Suppressor macrophage treated with lipopolysaccharide for 4 hours (primary cell): ENCODE measurements at regions not wholly inside any gene's neighbourhood (a gene's known extent, or its start where the extent isn't known, plus 50 kb on each side); places are given as distances from the start of the nearest gene placed in this dataset.
"Not testable (repeated sequence)": the region's sequence is repeated elsewhere in the genome, so short reads cannot be mapped to it uniquely, and the experiment has no call there.

Source experiments
- DNase-seq: peaks from one replicate; pipeline ENCODE4 v3.0.0-alpha.2; 2020

DNA sequence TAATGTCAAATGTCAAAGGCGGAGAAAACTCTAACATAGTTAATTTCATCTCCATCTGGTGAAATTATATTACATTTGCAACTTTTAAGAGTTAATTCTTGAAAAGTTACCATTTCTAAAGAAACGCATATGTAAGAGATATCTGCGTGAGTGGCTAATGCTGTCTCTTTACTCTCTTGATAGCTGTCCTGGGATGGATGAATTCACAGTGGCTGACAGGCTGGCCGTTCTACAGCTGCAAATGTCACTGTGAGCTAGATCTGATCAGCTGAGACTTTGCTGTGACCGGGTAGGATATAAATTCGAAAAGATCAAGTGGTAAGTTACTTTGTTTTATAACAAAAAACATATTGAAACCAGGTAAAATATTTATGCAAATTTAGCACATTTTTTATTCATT, 557.1 kb upstream of the DDX18 start:
- no peak for DNase-seq

DNA sequence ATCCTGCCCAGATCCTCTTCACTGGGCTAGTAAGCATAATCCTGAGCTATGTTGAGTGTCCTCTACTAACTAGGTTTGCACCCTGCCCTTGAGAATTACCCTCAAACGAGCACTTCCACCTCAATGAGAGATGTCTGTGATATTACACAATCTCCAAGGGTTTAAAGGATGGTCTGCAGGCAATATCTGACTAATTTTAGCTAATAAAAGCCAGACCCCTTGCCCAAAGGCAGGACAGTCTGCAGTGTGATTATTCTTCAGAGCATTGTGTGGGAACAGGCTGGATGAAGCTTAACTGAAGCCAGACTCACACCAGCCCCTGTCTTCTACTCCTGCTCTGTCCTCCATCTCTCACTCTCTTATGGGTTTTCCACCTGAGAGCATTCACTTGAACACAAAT, 544.9 kb upstream of the DDX18 start:
- no peak for DNase-seq

DNA sequence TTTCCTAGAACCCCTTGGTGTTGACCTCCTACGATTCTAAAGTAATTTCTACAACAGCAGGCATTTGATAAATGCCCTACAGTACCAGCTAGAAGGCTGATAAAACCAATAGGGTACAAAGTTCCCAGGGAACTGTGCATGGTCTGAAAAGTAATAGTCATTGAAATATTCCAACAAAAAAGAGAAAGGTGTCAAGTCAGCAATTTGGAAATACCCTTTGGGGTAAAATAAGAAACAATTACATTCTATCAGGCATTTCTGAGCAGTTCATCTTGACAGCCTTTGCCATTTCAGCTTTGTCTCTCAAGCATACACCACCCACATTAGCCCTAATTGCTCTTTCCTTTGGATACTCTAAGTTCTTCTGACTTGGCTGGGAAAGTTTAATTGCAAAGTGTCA, 542.9 kb upstream of the DDX18 start:
- DNase-seq, result no peak

- DNase-seq, result no peak
These were observed 541.4 kb upstream of the DDX18 start for GRCh38 chr2:117273009-117273671.

- no peak for DNase-seq
These were observed 521.5 kb upstream of the DDX18 start for GRCh38 chr2:117293012-117293411.

GRCh38 chr2:117299451-117299850, 515.0 kb upstream of the DDX18 start:
- DNase-seq, result no peak

GRCh38 chr2:117308861-117309770, 505.4 kb upstream of the DDX18 start:
- DNase-seq, result no peak

DNA sequence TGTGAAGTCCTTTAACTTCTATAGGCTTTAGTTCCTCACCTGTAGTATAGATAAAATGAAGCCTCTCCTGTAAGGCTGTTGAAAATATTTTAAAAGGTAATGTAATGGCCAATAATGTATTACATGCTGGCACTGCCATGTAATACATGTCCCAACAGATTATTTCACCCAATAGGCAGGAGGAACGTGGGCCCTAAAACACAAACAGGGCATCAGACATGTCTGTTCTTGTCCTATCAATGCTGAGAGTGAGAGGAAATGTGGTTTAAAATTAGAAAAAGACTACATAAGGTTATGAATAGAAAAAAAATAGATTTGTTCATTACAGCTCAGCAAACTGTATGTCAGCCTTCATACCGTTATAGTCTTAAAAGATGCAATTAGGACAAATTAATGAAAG, 492.7 kb upstream of the DDX18 start:
- no peak for DNase-seq

DNA sequence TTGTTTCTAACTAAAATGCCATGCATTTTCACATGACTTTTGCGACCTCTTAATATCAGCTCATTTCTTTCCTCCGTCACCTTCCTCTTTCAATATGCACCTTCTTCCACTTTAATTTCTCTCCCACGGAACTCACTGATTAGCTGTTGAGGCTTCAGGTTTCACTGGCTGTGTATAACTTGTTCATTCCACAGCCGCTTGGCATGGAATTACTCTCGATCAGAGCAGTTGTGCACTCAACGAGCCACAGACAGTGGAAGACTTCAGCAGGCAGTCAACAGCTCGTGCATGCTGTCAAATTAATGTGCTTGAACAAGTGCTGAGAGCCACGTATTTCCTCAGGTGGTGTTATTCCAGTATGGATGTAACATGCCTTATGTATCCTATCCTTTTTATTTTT, 491.2 kb upstream of the DDX18 start:
- no peak for DNase-seq

- no peak for DNase-seq
These were observed 483.9 kb upstream of the DDX18 start for GRCh38 chr2:117330641-117331040.

GRCh38 chr2:117335967-117336366, 478.5 kb upstream of the DDX18 start:
- DNase-seq, result no peak

DNA sequence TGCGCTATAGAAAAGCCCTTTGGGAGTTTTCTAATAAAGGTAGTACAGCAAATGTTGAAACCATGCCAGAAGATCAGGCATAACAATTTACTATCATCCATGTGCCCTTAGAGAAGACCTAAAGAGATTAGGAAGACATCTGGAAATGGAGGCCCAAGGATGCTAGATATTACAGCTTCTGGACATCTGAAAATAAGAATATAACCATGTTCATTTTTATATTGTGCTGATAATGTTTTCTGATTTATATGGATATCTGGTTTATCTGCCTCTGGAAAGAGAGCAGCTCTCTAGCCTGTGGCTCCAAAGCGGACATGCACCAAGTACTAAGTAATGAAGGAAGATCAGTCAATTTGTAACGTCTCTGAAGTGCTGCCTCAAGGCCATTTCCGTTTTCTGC, 478.0 kb upstream of the DDX18 start:
- DNase-seq, result no peak

- not testable (repeated sequence) for DNase-seq
These were observed 476.5 kb upstream of the DDX18 start for GRCh38 chr2:117337981-117338380.

DNA sequence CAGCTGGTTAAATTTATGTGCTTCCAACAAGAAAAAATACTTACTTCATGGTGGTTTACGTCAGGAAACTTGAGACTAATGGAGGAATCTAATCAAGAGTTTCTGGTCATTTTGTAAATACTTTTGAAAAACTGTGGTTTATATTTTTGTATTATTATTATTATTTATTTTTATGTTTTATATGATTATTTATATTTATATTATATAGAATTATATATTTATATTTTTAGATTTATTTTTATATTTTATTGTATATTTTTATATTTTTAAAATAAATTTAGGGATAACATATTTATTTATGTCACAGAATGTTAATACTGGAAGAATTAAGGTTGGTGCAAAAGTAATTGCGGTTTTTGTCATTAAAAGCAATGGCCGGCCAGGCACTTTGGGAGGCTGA, 474.5 kb upstream of the DDX18 start:
- DNase-seq, result no peak

- no peak for DNase-seq
These were observed 472.8 kb upstream of the DDX18 start for GRCh38 chr2:117341690-117342089.

DNA sequence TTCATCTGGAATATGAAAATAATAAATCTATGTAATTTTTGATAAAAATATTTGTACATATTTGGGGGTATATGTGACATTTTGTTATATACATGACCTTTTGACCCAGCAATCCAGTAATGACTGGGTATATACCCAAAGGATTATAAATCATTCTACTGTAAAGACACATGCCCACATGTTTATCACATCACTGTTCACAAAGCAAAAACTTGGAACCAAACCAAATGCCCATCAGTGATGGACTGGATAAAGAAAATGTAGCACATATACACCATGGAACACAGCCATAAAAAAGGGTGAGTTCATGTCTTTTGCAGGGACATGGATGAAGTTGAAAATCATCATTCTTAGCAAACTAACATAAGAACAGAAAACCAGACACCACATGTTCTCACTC, 472.1 kb upstream of the DDX18 start:
- no peak for DNase-seq

DNA sequence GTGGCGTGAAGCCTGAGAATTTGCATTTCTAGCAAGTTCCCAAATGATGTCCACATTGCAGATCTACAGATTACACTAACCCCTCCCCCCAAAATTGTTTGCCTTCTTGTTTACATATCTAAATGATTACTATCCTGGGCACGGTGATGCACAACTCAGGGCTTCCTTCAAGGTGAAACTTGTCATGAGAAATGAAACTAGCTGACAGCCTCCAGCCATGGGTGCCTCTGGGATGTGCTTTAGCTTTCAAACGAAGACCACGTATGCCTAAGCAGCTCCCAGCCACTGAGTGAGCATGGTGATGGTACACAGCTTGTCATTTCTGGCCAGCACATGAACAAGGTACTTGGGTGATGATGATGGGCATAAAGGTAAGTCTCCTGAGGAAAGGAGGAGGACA, 464.8 kb upstream of the DDX18 start:
- no peak for DNase-seq

GRCh38 chr2:117351396-117351795, 463.1 kb upstream of the DDX18 start:
- DNase-seq, result no peak

DNA sequence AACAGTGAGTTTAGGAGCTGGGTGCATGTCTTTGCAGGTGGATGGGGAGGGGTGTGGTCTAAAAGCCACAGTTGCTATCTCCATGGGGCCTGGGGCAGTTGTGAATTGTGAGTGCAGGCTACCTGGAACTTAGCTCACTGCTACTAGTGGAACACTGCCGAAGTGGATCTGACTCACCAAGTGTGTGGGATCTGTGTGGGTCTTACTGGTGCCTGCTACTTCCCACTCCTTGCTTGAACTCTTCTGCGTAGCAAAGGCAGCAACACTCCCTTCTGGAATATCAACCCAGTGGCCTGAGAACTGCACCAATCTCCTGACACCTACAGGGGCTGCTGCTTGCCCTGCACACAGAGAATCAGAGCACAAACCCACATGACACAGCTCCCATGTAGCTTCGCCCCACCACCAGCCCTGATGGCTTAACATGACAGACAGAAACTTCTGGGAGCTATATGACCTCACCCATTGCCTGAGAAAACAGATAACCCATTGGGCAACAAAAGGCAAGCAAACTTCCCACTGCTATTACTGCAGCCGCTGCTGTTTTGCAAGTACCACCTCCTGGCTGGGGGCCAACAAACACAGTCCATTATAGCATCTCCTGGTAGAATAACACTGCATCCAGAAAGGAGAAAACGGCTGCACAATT, 455.1 kb upstream of the DDX18 start:
- DNase-seq, result no peak

DNA sequence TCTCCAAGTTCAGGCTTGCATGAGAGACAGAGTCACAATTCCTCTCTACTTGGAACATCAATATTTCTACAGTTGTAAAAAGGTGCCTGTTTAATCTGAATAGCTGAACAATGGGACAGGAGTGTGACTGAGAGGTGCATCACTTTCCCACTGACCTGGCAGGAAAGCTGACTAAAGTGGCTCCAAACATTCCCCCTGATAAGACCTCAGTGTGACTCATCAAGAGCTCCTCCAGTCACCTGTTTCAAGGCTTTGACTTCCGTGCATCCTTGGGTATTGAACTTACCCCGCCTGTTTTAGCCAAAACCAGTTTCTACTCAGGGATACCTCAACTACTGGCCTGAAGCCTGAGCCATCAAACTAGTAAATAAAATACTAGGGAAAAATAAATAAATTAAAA, 453.9 kb upstream of the DDX18 start:
- no peak for DNase-seq

DNA sequence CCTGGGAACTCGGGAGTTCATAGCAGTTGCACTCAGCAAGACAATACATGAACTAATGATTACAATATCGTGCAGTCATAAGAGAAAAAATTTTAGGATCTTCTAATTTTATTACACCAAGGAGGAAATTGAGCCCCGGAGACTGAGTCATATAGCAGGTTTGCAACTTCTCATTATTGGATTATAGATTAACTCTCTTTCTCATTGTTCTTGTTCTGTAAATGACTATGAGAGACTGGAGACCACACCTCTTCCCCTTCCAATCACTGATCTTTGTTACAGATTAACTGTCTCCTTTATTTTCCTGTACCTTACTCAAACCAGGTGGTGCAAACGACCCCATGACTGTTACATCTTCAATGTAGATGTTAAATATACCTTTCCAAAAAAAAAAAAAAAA, 435.8 kb upstream of the DDX18 start:
- DNase-seq, result no peak

DNA sequence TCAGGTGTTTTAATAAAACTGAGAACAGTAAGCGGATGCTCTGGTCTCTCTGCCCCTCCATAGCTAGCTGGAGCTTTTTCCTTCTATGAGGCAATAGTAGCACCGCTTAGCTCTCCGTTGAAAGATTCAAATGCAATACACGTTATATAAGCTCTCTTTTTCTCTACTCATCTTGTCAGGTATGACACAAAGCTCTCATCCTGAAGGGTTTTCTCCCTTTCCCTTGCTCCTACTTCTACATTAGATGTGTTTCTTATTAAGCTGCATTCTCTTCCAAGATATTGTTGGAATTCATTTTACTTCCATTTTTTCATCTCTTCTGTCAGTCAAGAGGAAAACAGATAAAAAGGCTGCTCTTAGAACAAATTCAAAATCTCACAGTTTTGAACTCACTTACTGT, 434.6 kb upstream of the DDX18 start:
- no peak for DNase-seq

- DNase-seq, result not testable (repeated sequence)
These were observed 430.5 kb upstream of the DDX18 start for GRCh38 chr2:117383997-117384396.

DNA sequence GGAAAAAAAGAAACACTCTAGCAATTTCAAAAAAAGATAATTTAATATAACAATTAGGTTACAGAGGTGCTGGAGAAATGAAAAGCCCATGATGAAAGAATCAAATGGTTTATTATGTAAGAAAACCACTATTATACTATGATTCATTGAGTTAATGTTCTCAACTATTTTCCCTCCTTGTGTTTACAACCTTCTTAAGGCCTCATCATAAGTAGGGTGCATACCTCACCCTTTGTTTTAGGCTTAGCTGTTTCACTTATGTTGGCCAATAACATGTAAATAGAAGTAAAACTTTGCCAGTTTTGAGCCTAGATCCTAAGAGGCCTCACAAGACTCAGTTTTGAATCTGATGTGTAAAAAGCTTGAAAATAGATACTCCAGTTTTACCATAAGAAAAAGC, 418.3 kb upstream of the DDX18 start:
- DNase-seq, result no peak
